HCT116 (cell line): ENCODE measurements at regions not wholly inside any gene's neighbourhood (a gene's known extent, or its start where the extent isn't known, plus 50 kb on each side); places are given as distances from the start of the nearest gene placed in this dataset.

Experiments used
- ATAC-seq: fragments of 200-7000 bp; cut with Tn5 transposase; 2 replicates; pipeline ENCODE4 v1.9.1; 2020; ENCODE audit warnings: mild to moderate bottlenecking, moderate library complexity
- BruUV-seq: library from RNA; stranded (reverse); fragments of 400-500 nt; replicated peaks from 2 replicates; lab custom pipeline; 2021; lab: Mats Ljungman, UMichigan
- CTCF ChIA-PET: fragments of 300-600 bp; sonication (Branson Sonifier 250); formaldehyde crosslinking; loops from one replicate; lab custom pipeline; 2021; ENCODE audit warnings: antibody characterized with exemption; lab: Charles Lee
- POLR2A ChIA-PET: fragments of 300-600, 350-600 bp; sonication (Branson Sonifier 250); formaldehyde crosslinking; loops from one replicate; lab custom pipeline; 2021; ENCODE audit warnings: antibody characterized with exemption; lab: Charles Lee
- RAD21 ChIA-PET, 2 experiments: fragments of 300-600 bp; sonication (Branson Sonifier 250); formaldehyde crosslinking; loops; one replicate each; lab custom pipeline; 2023; ENCODE audit warnings: low total read pairs in 2 of 2; ENCODE audit not compliant: uncharacterized antibody in 2 of 2, unreplicated experiment in 2 of 2, low non-redundant PET in 1 of 2; lab: Charles Lee
- DNase-seq: peaks from one replicate; pipeline ENCODE4 v3.0.0-alpha.2; 2010; ENCODE audit warnings: low read depth, low spot score
- H2AFZ ChIP-seq: fragments of 200-600 bp; shearing (Covaris generic), sonication (generic); 2 replicates; pipeline ENCODE4 v1.6.1; 2017; ENCODE audit warnings: low read depth, mixed run types, mixed read lengths, antibody characterized with exemption, low read length; ENCODE audit not compliant: poor library complexity, severe bottlenecking
- H3K27ac ChIP-seq: 2 replicates; pipeline ENCODE4 v1.5.1; 2012; ENCODE audit warnings: low read depth, low read length
- H3K27me3 ChIP-seq: fragments of 200-600 bp; sonication (generic); 2 replicates; pipeline ENCODE4 v1.6.1; 2016; ENCODE audit warnings: mixed run types, low read length, mixed read lengths; ENCODE audit not compliant: insufficient read depth
- H3K36me3 ChIP-seq, 2 experiments: fragments of 200-500 bp in 1 of 2; fragments of 200-600 bp in 1 of 2; sonication (Bioruptor generic) in 1 of 2; sonication (generic) in 1 of 2; 2 replicates each; pipeline versions ENCODE4 v1.5.1 to v1.6.1; 2014 to 2016; ENCODE audit warnings: low read length in 2 of 2, inconsistent platforms in 1 of 2, mixed read lengths in 1 of 2, mixed run types in 1 of 2; ENCODE audit not compliant: insufficient read depth in 2 of 2, control insufficient read depth in 1 of 2
- H3K4me1 ChIP-seq, 2 experiments: fragments of 200-600 bp in 1 of 2; sonication (generic) in 1 of 2; 2 replicates each; pipeline versions ENCODE4 v1.5.1 to v1.6.1; 2012 to 2017; ENCODE audit warnings: low read length in 2 of 2, inconsistent platforms in 1 of 2, mild to moderate bottlenecking in 1 of 2, mixed read lengths in 1 of 2, mixed run types in 1 of 2, moderate library complexity in 1 of 2; ENCODE audit not compliant: insufficient read depth in 2 of 2, control insufficient read depth in 1 of 2
- H3K4me2 ChIP-seq: fragments of 200-600 bp; sonication (generic); 2 replicates; pipeline ENCODE4 v1.6.1; 2017; ENCODE audit warnings: mixed run types, low read length, mixed read lengths
- H3K4me3 ChIP-seq, 2 experiments: fragments of 200-600 bp in 1 of 2; sonication (generic) in 1 of 2; replicated peaks in 1 of 2; 2 replicates each; pipeline ENCODE4 v1.5.1; 2011 to 2016; ENCODE audit warnings: low read length in 2 of 2, control low read depth in 1 of 2, low read depth in 1 of 2, mild to moderate bottlenecking in 1 of 2, mixed read lengths in 1 of 2, mixed run types in 1 of 2
- H3K79me2 ChIP-seq: fragments of 200-600 bp; sonication (generic); 2 replicates; pipeline ENCODE4 v1.6.1; 2017; ENCODE audit warnings: mild to moderate bottlenecking, mixed run types, low read length, moderate library complexity, mixed read lengths; ENCODE audit not compliant: insufficient read depth
- H3K9ac ChIP-seq: fragments of 200-600 bp; sonication (generic); 2 replicates; pipeline ENCODE4 v1.6.1; 2016; ENCODE audit warnings: low read length, mixed read lengths
- H3K9me2 ChIP-seq: fragments of 200-600 bp; sonication (generic), shearing (Covaris generic); 2 replicates; pipeline ENCODE4 v1.6.1; 2017; ENCODE audit warnings: mixed run types, mild to moderate bottlenecking, moderate library complexity; ENCODE audit not compliant: insufficient read depth
- H3K9me3 ChIP-seq, 2 experiments: fragments of 200-500 bp in 1 of 2; fragments of 200-600 bp in 1 of 2; sonication (Bioruptor generic) in 1 of 2; sonication (generic) in 1 of 2; 2 replicates each; pipeline ENCODE4 v1.6.1; 2014 to 2017; ENCODE audit warnings: low read length in 2 of 2, mixed read lengths in 2 of 2, inconsistent platforms in 1 of 2, low read depth in 1 of 2, mild to moderate bottlenecking in 1 of 2, mixed run types in 1 of 2, moderate library complexity in 1 of 2; ENCODE audit not compliant: control insufficient read depth in 1 of 2, insufficient read depth in 1 of 2
- H4K20me1 ChIP-seq: fragments of 200-600 bp; sonication (generic), shearing (Covaris generic); 2 replicates; pipeline ENCODE4 v1.6.1; 2017; ENCODE audit warnings: mixed run types, mild to moderate bottlenecking, moderate library complexity; ENCODE audit not compliant: insufficient read depth
- CEBPB ChIP-seq: IDR thresholded peaks from 2 replicates; pipeline ENCODE4 v1.6.1; 2012; ENCODE audit warnings: low read depth
- EZH2phosphoT487 ChIP-seq: fragments of 200-600 bp; IDR thresholded peaks from 2 replicates; pipeline ENCODE4 v1.6.1; 2018; ENCODE audit warnings: antibody characterized with exemption, borderline replicate concordance
- FOSL1 ChIP-seq: IDR thresholded peaks from 2 replicates; pipeline ENCODE4 v1.6.1; 2012; ENCODE audit warnings: low read depth
- JUND ChIP-seq: IDR thresholded peaks from 2 replicates; pipeline ENCODE4 v1.6.1; 2012
- POLR2AphosphoS5 ChIP-seq: IDR thresholded peaks from 2 replicates; pipeline ENCODE4 v1.6.1; 2011; ENCODE audit warnings: mild to moderate bottlenecking, low read depth, low read length, moderate library complexity
- SIN3A ChIP-seq: IDR thresholded peaks from 2 replicates; pipeline ENCODE4 v1.6.1; 2012; ENCODE audit warnings: low read depth
- TCF7L2 ChIP-seq: IDR thresholded peaks from 2 replicates; pipeline ENCODE4 v1.7.0; 2011; ENCODE audit warnings: borderline replicate concordance, inconsistent platforms; ENCODE audit not compliant: insufficient read depth, insufficient read length; ENCODE audit errors: extremely low read depth
- intact Hi-C: fragments of 100-400 bp; cut with micrococcal nuclease; formaldehyde crosslinking; loops from 2 replicates; pipeline ENCODE4 v1.10.0; 2022
- TF ChIP-seq, protein P1 (sequence below): IDR thresholded peaks from 2 replicates; pipeline ENCODE4 v1.6.1; 2012; ENCODE audit warnings: low read depth

DNA sequence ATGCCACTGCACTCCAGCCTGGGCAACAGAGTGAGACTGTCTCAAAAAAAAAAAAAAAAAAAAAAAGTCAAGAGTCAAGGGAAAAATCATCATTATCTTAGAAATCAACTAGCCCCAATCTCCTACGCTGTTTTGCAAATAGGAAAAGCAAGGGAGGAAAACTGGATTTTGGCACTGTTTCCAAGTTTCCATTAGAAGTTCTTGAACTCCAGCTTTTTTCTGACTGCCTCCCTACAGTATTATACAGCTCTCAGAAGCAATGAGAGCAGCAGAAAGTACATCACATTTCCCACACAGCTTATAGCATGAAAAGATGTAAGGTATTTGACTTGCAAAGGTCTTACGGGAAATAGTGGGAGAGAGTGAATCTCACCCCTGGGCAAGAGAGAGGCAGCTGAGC, 127.8 kb downstream of the OSR1 start:
- H3K79me2 ChIP-seq, result no peaks in the 10 kb centered on the region
- H3K9me2 ChIP-seq, result no peaks in the 10 kb centered on the region
- no peak overlapping the region for H3K4me2 ChIP-seq
- no peak for ATAC-seq
- intact Hi-C loops, result no loop called here
- POLR2A ChIA-PET, result interaction anchor here (0.6 kb wide), 1 partner anchor 12 kb away, joined by 3 read pairs; no protein-coding TSS in a partner anchor
- no TSS peak for BruUV-seq
- TF ChIP-seq, protein P1, sequence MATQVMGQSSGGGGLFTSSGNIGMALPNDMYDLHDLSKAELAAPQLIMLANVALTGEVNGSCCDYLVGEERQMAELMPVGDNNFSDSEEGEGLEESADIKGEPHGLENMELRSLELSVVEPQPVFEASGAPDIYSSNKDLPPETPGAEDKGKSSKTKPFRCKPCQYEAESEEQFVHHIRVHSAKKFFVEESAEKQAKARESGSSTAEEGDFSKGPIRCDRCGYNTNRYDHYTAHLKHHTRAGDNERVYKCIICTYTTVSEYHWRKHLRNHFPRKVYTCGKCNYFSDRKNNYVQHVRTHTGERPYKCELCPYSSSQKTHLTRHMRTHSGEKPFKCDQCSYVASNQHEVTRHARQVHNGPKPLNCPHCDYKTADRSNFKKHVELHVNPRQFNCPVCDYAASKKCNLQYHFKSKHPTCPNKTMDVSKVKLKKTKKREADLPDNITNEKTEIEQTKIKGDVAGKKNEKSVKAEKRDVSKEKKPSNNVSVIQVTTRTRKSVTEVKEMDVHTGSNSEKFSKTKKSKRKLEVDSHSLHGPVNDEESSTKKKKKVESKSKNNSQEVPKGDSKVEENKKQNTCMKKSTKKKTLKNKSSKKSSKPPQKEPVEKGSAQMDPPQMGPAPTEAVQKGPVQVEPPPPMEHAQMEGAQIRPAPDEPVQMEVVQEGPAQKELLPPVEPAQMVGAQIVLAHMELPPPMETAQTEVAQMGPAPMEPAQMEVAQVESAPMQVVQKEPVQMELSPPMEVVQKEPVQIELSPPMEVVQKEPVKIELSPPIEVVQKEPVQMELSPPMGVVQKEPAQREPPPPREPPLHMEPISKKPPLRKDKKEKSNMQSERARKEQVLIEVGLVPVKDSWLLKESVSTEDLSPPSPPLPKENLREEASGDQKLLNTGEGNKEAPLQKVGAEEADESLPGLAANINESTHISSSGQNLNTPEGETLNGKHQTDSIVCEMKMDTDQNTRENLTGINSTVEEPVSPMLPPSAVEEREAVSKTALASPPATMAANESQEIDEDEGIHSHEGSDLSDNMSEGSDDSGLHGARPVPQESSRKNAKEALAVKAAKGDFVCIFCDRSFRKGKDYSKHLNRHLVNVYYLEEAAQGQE, result no peak
- TF ChIP-seq FOSL1 (no peak), POLR2AphosphoS5 (no peak), EZH2phosphoT487 (no peak), SIN3A (no peak), JUND (no peak), CEBPB (no peak), TCF7L2 (no peak)
- RAD21 ChIA-PET, result no interaction called here
- no peaks in the 10 kb centered on the region for H4K20me1 ChIP-seq
- H3K9ac ChIP-seq, result no peak overlapping the region
- CTCF ChIA-PET, result no interaction called here
- H3K27me3 ChIP-seq, result no peaks in the 10 kb centered on the region
- no peak overlapping the region for H2AFZ ChIP-seq
- no peak for DNase-seq
- H3K27ac ChIP-seq, result no peak overlapping the region
- H3K36me3 ChIP-seq, result no peaks in the 10 kb centered on the region
- no peak overlapping the region for H3K4me3 ChIP-seq
- H3K4me1 ChIP-seq, result no peaks in the 10 kb centered on the region
- no peaks in the 10 kb centered on the region for H3K9me3 ChIP-seq
